Activated effector memory CD4-positive, alpha-beta T cell treated with anti-CD3 and anti-CD28 coated beads, Interleukin-2, amount 50 U/mL, for 16 hours (primary cell): ENCODE measurements at regions not wholly inside any gene's neighbourhood (a gene's known extent, or its start where the extent isn't known, plus 50 kb on each side); places are given as distances from the start of the nearest gene placed in this dataset.

Experiments used
- DNase-seq: peaks from one replicate; pipeline ENCODE4 v3.0.0-alpha.2; 2020

DNA sequence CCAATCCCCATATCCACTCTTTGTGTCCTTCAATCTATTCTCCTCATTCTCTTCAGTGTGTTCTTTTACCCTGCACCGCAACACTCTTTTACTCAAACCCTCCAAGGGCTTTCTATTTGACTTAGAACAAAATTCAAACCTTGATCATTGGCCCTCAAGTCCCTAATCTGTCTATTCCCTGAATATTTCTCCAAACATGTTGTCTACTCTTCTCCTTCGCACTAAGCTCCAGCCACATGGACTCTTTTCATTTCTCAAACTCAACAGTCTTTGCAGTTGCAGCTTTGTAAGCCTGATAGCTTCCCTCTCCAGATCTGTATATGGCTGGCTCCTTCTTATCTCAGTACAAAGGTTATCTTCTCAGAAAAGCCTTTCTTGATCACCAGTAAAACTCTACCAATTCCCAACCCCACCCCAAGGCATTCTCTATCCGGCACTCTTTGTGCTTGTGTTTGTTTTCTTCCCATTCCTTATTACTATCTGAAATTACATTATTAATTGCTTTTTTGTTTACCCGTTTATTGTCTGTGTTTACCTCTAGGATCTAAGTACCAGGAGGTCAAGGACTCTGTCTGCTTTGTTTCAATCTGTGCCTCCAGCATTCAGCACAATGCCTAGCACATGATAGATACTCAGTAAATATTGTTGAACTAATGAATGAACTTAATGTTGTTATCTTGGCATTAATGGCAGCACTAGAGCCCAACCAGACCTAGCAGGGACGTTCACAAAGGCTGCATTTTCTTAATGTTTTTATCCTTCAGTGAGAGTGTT is 147.4 kb downstream of the BBOX1 start:
- DNase-seq: no peak

GRCh38 chr11:27187075-27187847 is 146.6 kb downstream of the BBOX1 start:
- DNase-seq: no peak

GRCh38 chr11:27186580-27186979 is 146.0 kb downstream of the BBOX1 start:
- DNase-seq: no peak

GRCh38 chr11:27184458-27185312 is 144.1 kb downstream of the BBOX1 start:
- no peak for DNase-seq

GRCh38 chr11:27183672-27184457 is 143.2 kb downstream of the BBOX1 start:
- peak; percentile 63 for DNase-seq

GRCh38 chr11:27179334-27179733 is 138.7 kb downstream of the BBOX1 start:
- no peak for DNase-seq

DNA sequence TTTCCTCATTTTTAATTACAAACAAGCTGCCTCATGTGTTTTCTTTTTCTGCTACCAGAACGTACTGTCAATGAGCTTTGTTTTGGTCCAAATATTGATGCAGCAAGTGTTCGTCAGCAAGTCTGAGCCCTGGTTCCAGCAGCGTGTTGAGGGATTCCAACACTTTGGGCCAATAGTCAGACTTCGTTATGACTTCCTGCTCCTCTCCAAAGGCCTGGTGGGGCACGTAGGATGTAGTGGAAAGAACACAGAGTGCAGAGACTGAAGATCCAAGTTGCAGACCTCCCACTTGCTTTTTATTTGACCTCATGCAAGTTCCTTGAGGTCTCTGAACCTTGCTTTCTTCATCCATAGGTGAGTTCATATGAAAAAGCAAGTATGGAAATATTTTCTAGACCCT is 138.2 kb downstream of the BBOX1 start:
- no peak for DNase-seq
